HEK293 (cell line): ENCODE measurements at regions not wholly inside any gene's neighbourhood (a gene's known extent, or its start where the extent isn't known, plus 50 kb on each side); places are given as distances from the start of the nearest gene placed in this dataset.

ENCODE experiments used
- CTCF ChIA-PET: fragments of 350-600 bp; formaldehyde crosslinking; extraction: SDS; loops from one replicate; lab custom pipeline; 2021; ENCODE audit warnings: antibody characterized with exemption; lab: Yijun Ruan, JAX
- POLR2A ChIA-PET: fragments of 300-600 bp; formaldehyde crosslinking; extraction: SDS; loops from one replicate; lab custom pipeline; 2020; ENCODE audit warnings: antibody characterized with exemption, inconsistent platforms; lab: Yijun Ruan, JAX
- H3K27ac ChIP-seq: fragments of 200-500 bp; sonication (Bioruptor generic); 2 replicates; pipeline ENCODE4 v1.5.1; 2014; ENCODE audit warnings: low read depth, low read length, control low read depth, inconsistent platforms; ENCODE audit errors: extremely low read depth
- H3K36me3 ChIP-seq, 2 experiments: fragments of 200-500 bp in 1 of 2; sonication (Bioruptor generic) in 1 of 2; 1 replicate in 1 of 2; 2 replicates in 1 of 2; pipeline ENCODE4 v1.5.1; 2014 to 2017; ENCODE audit warnings: inconsistent platforms in 2 of 2, low read length in 2 of 2; ENCODE audit not compliant: control insufficient read depth in 2 of 2, insufficient read depth in 1 of 2
- H3K4me1 ChIP-seq: fragments of 200-500 bp; sonication (Bioruptor generic); 2 replicates; pipeline ENCODE4 v1.5.1; 2014; ENCODE audit warnings: mild to moderate bottlenecking, low read length, inconsistent platforms; ENCODE audit not compliant: control insufficient read depth, insufficient read depth
- H3K4me3 ChIP-seq: 2 replicates; pipeline ENCODE4 v1.5.1; 2011; ENCODE audit warnings: low read depth, mild to moderate bottlenecking, control low read depth, low read length, moderate library complexity
- H3K9me3 ChIP-seq: fragments of 200-500 bp; sonication (Bioruptor generic); 2 replicates; pipeline ENCODE4 v1.5.1; 2014; ENCODE audit warnings: low read depth, low read length, inconsistent platforms; ENCODE audit not compliant: control insufficient read depth, insufficient read depth
- BCL11A ChIP-seq: fragments of 450-650 bp; formaldehyde crosslinking; IDR thresholded peaks from 2 replicates; pipeline ENCODE4 v1.5.1; 2016; ENCODE audit warnings: low read depth, missing biosample characterization, missing genetic modification characterization
- FEZF1 ChIP-seq: fragments of 450-650 bp; formaldehyde crosslinking; IDR thresholded peaks from 2 replicates; pipeline ENCODE4 v1.5.1; 2016; ENCODE audit warnings: missing biosample characterization, missing genetic modification characterization
- KLF16 ChIP-seq: fragments of 450-650 bp; formaldehyde crosslinking; IDR thresholded peaks from 2 replicates; pipeline ENCODE4 v1.5.1; 2017; ENCODE audit warnings: missing biosample characterization, missing genetic modification characterization
- SALL2 ChIP-seq: fragments of 450-650 bp; formaldehyde crosslinking; IDR thresholded peaks from 2 replicates; pipeline ENCODE4 v1.5.0; 2017; ENCODE audit warnings: missing biosample characterization, mild to moderate bottlenecking, missing genetic modification characterization, borderline replicate concordance
- SETDB1 ChIP-seq: IDR thresholded peaks from one replicate; pipeline ENCODE4 v1.6.1; 2017; ENCODE audit warnings: mild to moderate bottlenecking, low read length, moderate library complexity, mixed read lengths; ENCODE audit not compliant: insufficient read length
- TCF7L2 ChIP-seq: IDR thresholded peaks from 2 replicates; pipeline ENCODE4 v1.6.1; 2011; ENCODE audit warnings: low read depth, mild to moderate bottlenecking, inconsistent platforms, low read length, moderate library complexity, borderline replicate concordance
- ZBTB26 ChIP-seq: fragments of 450-650 bp; formaldehyde crosslinking; optimal IDR thresholded peaks from 2 replicates; pipeline ENCODE3; 2016; ENCODE audit warnings: missing biosample characterization, mild to moderate bottlenecking, missing genetic modification characterization
- ZNF16 ChIP-seq: fragments of 450-650 bp; formaldehyde crosslinking; IDR thresholded peaks from 2 replicates; pipeline ENCODE4 v1.5.1; 2016; ENCODE audit warnings: low read depth, missing biosample characterization, missing genetic modification characterization
- ZNF214 ChIP-seq: fragments of 450-650 bp; formaldehyde crosslinking; IDR thresholded peaks from 2 replicates; pipeline ENCODE4 v1.5.1; 2017; ENCODE audit warnings: missing biosample characterization, mild to moderate bottlenecking, missing genetic modification characterization, borderline replicate concordance
- ZNF398 ChIP-seq: fragments of 450-650 bp; formaldehyde crosslinking; IDR thresholded peaks from 2 replicates; pipeline ENCODE4 v1.5.1; 2017; ENCODE audit warnings: missing biosample characterization, missing genetic modification characterization
- ZNF449 ChIP-seq: fragments of 450-650 bp; formaldehyde crosslinking; IDR thresholded peaks from 2 replicates; pipeline ENCODE4 v1.5.1; 2017; ENCODE audit warnings: missing biosample characterization, mild to moderate bottlenecking, missing genetic modification characterization, moderate library complexity
- ZNF473 ChIP-seq: fragments of 450-650 bp; formaldehyde crosslinking; IDR thresholded peaks from 2 replicates; pipeline ENCODE4 v1.5.1; 2017; ENCODE audit warnings: missing biosample characterization, missing genetic modification characterization
- ZNF48 ChIP-seq: fragments of 450-650 bp; formaldehyde crosslinking; IDR thresholded peaks from 2 replicates; pipeline ENCODE4 v1.5.1; 2016; ENCODE audit warnings: missing biosample characterization, missing genetic modification characterization
- ZNF510 ChIP-seq: fragments of 450-650 bp; formaldehyde crosslinking; IDR thresholded peaks from 2 replicates; pipeline ENCODE4 v1.5.1; 2018; ENCODE audit warnings: mild to moderate bottlenecking, missing genetic modification characterization, missing biosample characterization; ENCODE audit not compliant: insufficient replicate concordance
- ZNF514 ChIP-seq: fragments of 450-650 bp; formaldehyde crosslinking; IDR thresholded peaks from 2 replicates; pipeline ENCODE4 v1.5.1; 2016; ENCODE audit warnings: missing biosample characterization, missing genetic modification characterization
- ZNF521 ChIP-seq: fragments of 450-650 bp; formaldehyde crosslinking; IDR thresholded peaks from 2 replicates; pipeline ENCODE4 v1.5.1; 2017; ENCODE audit warnings: missing biosample characterization, mild to moderate bottlenecking, missing genetic modification characterization
- ZNF529 ChIP-seq: fragments of 450-650 bp; formaldehyde crosslinking; IDR thresholded peaks from 2 replicates; pipeline ENCODE4 v1.5.1; 2017; ENCODE audit warnings: missing genetic modification characterization, missing biosample characterization; ENCODE audit not compliant: insufficient replicate concordance
- ZNF560 ChIP-seq: fragments of 450-650 bp; formaldehyde crosslinking; IDR thresholded peaks from 2 replicates; pipeline ENCODE4 v1.5.1; 2017; ENCODE audit warnings: missing biosample characterization, missing genetic modification characterization, borderline replicate concordance
- ZNF596 ChIP-seq: fragments of 450-650 bp; IDR thresholded peaks from 2 replicates; pipeline ENCODE4 v1.5.0; 2018; ENCODE audit warnings: missing biosample characterization, mild to moderate bottlenecking, missing genetic modification characterization, moderate library complexity
- ZNF610 ChIP-seq: fragments of 450-650 bp; formaldehyde crosslinking; IDR thresholded peaks from 2 replicates; pipeline ENCODE4 v1.5.1; 2016; ENCODE audit warnings: missing biosample characterization, missing genetic modification characterization, borderline replicate concordance
- ZNF626 ChIP-seq: fragments of 450-650 bp; sonication (Bioruptor Pico); formaldehyde crosslinking; IDR thresholded peaks from 2 replicates; pipeline ENCODE4 v1.5.1; 2018; ENCODE audit warnings: missing biosample characterization, missing genetic modification characterization, inconsistent platforms
- ZNF664 ChIP-seq: fragments of 450-650 bp; formaldehyde crosslinking; IDR thresholded peaks from 2 replicates; pipeline ENCODE4 v1.5.1; 2016; ENCODE audit warnings: missing biosample characterization, missing genetic modification characterization
- ZNF777 ChIP-seq: fragments of 450-650 bp; formaldehyde crosslinking; IDR thresholded peaks from 2 replicates; pipeline ENCODE4 v1.5.1; 2017; ENCODE audit warnings: missing biosample characterization, missing genetic modification characterization, borderline replicate concordance
- ZSCAN4 ChIP-seq: fragments of 450-650 bp; formaldehyde crosslinking; IDR thresholded peaks from 2 replicates; pipeline ENCODE4 v1.5.1; 2017; ENCODE audit warnings: missing biosample characterization, missing genetic modification characterization
- TF ChIP-seq, protein P1 (sequence below): fragments of 450-650 bp; formaldehyde crosslinking; IDR thresholded peaks from 2 replicates; pipeline ENCODE4 v1.5.0; 2017; ENCODE audit warnings: missing biosample characterization, missing genetic modification characterization, borderline replicate concordance
- TF ChIP-seq, protein P2 (sequence below): fragments of 450-650 bp; formaldehyde crosslinking; IDR thresholded peaks from 2 replicates; pipeline ENCODE4 v1.5.1; 2017; ENCODE audit warnings: missing biosample characterization, missing genetic modification characterization

DNA sequence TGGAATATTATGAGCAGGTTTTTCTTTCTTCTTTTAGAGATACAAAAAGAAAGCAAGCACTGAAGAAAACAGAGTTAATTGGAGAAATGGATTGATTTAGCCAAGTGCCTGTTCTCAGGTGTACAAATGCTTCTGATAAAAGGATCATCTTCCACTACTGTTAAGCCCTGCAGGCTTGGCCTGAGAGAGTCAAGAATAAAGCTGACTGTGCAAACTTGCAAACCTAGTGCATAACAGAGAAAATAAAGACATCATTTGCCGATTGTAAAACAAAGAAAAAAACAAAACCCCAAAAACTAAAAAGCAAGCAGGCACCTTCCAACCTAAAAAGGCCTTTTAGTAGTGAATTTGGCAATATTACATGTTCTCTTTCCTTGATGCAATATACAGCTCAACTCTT is 78.0 kb upstream of the CCDC80 start:
- Histone ChIP-seq H3K9me3 (no peaks in the 10 kb centered on the region), H3K4me1 (no peaks in the 10 kb centered on the region), H3K27ac (no peak overlapping the region), H3K4me3 (no peak overlapping the region), H3K36me3 (no peaks in the 10 kb centered on the region)
- no peak for TF ChIP-seq TCF7L2
- TF ChIP-seq BCL11A = no peak
- TF ChIP-seq ZNF473 = no peak
- no peak for TF ChIP-seq ZNF529 (tag by site-specific recombination)
- TF ChIP-seq, protein P1, sequence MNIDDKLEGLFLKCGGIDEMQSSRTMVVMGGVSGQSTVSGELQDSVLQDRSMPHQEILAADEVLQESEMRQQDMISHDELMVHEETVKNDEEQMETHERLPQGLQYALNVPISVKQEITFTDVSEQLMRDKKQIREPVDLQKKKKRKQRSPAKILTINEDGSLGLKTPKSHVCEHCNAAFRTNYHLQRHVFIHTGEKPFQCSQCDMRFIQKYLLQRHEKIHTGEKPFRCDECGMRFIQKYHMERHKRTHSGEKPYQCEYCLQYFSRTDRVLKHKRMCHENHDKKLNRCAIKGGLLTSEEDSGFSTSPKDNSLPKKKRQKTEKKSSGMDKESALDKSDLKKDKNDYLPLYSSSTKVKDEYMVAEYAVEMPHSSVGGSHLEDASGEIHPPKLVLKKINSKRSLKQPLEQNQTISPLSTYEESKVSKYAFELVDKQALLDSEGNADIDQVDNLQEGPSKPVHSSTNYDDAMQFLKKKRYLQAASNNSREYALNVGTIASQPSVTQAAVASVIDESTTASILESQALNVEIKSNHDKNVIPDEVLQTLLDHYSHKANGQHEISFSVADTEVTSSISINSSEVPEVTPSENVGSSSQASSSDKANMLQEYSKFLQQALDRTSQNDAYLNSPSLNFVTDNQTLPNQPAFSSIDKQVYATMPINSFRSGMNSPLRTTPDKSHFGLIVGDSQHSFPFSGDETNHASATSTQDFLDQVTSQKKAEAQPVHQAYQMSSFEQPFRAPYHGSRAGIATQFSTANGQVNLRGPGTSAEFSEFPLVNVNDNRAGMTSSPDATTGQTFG (tag by site-specific recombination) = no peak
- no peak for TF ChIP-seq ZNF664 (tag by site-specific recombination)
- no peak for TF ChIP-seq ZNF48 (tag by site-specific recombination)
- TF ChIP-seq, protein P2, sequence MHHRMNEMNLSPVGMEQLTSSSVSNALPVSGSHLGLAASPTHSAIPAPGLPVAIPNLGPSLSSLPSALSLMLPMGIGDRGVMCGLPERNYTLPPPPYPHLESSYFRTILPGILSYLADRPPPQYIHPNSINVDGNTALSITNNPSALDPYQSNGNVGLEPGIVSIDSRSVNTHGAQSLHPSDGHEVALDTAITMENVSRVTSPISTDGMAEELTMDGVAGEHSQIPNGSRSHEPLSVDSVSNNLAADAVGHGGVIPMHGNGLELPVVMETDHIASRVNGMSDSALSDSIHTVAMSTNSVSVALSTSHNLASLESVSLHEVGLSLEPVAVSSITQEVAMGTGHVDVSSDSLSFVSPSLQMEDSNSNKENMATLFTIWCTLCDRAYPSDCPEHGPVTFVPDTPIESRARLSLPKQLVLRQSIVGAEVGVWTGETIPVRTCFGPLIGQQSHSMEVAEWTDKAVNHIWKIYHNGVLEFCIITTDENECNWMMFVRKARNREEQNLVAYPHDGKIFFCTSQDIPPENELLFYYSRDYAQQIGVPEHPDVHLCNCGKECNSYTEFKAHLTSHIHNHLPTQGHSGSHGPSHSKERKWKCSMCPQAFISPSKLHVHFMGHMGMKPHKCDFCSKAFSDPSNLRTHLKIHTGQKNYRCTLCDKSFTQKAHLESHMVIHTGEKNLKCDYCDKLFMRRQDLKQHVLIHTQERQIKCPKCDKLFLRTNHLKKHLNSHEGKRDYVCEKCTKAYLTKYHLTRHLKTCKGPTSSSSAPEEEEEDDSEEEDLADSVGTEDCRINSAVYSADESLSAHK (tag by site-specific recombination) = no peak
- no peak for TF ChIP-seq ZNF214 (tag by site-specific recombination)
- no peak for TF ChIP-seq ZNF510 (tag by site-specific recombination)
- TF ChIP-seq ZNF514 (tag by site-specific recombination) = no peak
- TF ChIP-seq ZNF398 (tag by site-specific recombination) = no peak
- TF ChIP-seq ZNF777 = no peak
- ChIA-PET CTCF (no interaction called here), POLR2A (no interaction called here)

DNA sequence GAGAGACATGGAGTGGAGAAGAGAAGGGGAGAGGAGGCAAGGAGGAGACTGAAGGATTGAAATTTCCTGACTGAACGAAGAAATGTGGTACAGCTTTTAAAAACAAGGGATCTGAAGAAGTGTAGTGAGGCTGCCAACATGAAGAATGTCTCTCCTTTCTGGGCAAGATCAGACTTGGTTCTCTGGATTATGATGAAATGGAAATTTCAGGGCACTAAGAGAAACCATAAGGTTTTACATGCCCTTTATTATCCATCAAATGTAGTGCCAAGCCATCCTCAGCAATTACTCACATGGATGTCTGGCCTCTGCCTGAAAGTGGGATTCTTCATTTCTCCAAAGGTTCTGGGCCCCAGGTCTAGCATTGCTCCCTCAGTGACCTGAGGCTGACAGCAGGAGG is 77.6 kb upstream of the CCDC80 start:
- no peaks in the 10 kb centered on the region for H3K36me3 ChIP-seq
- POLR2A ChIA-PET = no interaction called here
- no peaks in the 10 kb centered on the region for H3K4me1 ChIP-seq
- CTCF ChIA-PET = no interaction called here
- no peaks in the 10 kb centered on the region for H3K9me3 ChIP-seq
- H3K27ac ChIP-seq = no peak overlapping the region
- H3K4me3 ChIP-seq = no peak overlapping the region
- TF ChIP-seq SALL2 (tag by site-specific recombination) = no peak
- TF ChIP-seq ZNF560 (tag by site-specific recombination) = no peak
- no peak for TF ChIP-seq SETDB1
- TF ChIP-seq KLF16 (tag by site-specific recombination) = no peak
- no peak for TF ChIP-seq ZNF16 (tag by site-specific recombination)
- TF ChIP-seq ZNF449 (tag by site-specific recombination) = no peak
- TF ChIP-seq ZBTB26 (tag by site-specific recombination) = no peak
- TF ChIP-seq ZNF521 (tag by site-specific recombination) = no peak
- no peak for TF ChIP-seq FEZF1
- no peak for TF ChIP-seq ZNF626 (tag by site-specific recombination)
- TF ChIP-seq ZSCAN4 (tag by site-specific recombination) = no peak
- TF ChIP-seq ZNF610 (tag by site-specific recombination) = no peak
- no peak for TF ChIP-seq ZNF596 (tag by site-specific recombination)
